BJ (cell line): ENCODE measurements at regions not wholly inside any gene's neighbourhood (a gene's known extent, or its start where the extent isn't known, plus 50 kb on each side); places are given as distances from the start of the nearest gene placed in this dataset.

Experiments used
- CTCF ChIA-PET: fragments of 350-600 bp; formaldehyde crosslinking; extraction: SDS; loops from one replicate; lab custom pipeline; 2021; ENCODE audit warnings: antibody characterized with exemption, inconsistent platforms; lab: Yijun Ruan, JAX
- POLR2A ChIA-PET: fragments of 300-600 bp; sonication (Branson Sonifier 250); formaldehyde crosslinking; extraction: SDS; loops from one replicate; lab custom pipeline; 2021; ENCODE audit warnings: antibody characterized with exemption; lab: Charles Lee
- DNase-seq: peaks from one replicate; pipeline ENCODE4 v3.0.0-alpha.2; 2011; ENCODE audit warnings: low read depth
- H3K27me3 ChIP-seq: 2 replicates; pipeline ENCODE4 v1.6.0; 2011; ENCODE audit warnings: low read length; ENCODE audit not compliant: control insufficient read depth, insufficient read depth
- H3K36me3 ChIP-seq: 2 replicates; pipeline ENCODE4 v1.5.1; 2011; ENCODE audit warnings: low read length; ENCODE audit not compliant: control insufficient read depth, insufficient read depth
- H3K4me3 ChIP-seq: 2 replicates; pipeline ENCODE4 v1.5.1; 2011; ENCODE audit warnings: low read depth, mild to moderate bottlenecking, control low read depth, low read length
- CTCF ChIP-seq: IDR thresholded peaks from 2 replicates; pipeline ENCODE4 v1.5.1; 2011; ENCODE audit warnings: low read depth, mild to moderate bottlenecking, control low read depth, inconsistent platforms, low read length, moderate library complexity; ENCODE audit not compliant: insufficient read depth

- POLR2A ChIA-PET: no interaction called here
- CTCF ChIA-PET: interaction anchor here (0.6 kb wide), 1 partner anchor 470 kb away, joined by 3 read pairs; no protein-coding TSS in a partner anchor
Measured at GRCh38 chr3:179509701-179510100, 53.0 kb upstream of the ACTL6A start.

GRCh38 chr3:179510496-179510895, 52.2 kb upstream of the ACTL6A start:
- no peak for TF ChIP-seq CTCF
- ChIA-PET POLR2A (no interaction called here), CTCF (interaction anchor here (0.8 kb wide), 1 partner anchor 47 kb away, joined by 3 read pairs; no protein-coding TSS in a partner anchor)
- DNase-seq: no peak
- no peaks in the 10 kb centered on the region for H3K36me3 ChIP-seq
- H3K4me3 ChIP-seq: no peak overlapping the region
- peaks cover 4% of the 10 kb centered on the region; the same call in 1 of the 2 replicates for H3K27me3 ChIP-seq

More at GRCh38 chr3:179509701-179510100, 53.0 kb upstream of the ACTL6A start:
- H3K27me3 ChIP-seq: peaks cover 5% of the 10 kb centered on the region; the same call in 1 of the 2 replicates
- no peak overlapping the region for H3K4me3 ChIP-seq
- no peak for TF ChIP-seq CTCF
- H3K36me3 ChIP-seq: no peaks in the 10 kb centered on the region
- DNase-seq: no peak

- Histone ChIP-seq H3K27me3 (peaks cover 3% of the 10 kb centered on the region; the same call in 1 of the 2 replicates), H3K4me3 (no peak overlapping the region), H3K36me3 (no peaks in the 10 kb centered on the region)
- POLR2A ChIA-PET: no interaction called here
- CTCF ChIA-PET: no interaction called here
- no peak for DNase-seq
- TF ChIP-seq CTCF: no peak
Measured at GRCh38 chr3:179512378-179512777, 50.3 kb upstream of the ACTL6A start.
